K562 (cell line): ENCODE measurements at regions not wholly inside any gene's neighbourhood (a gene's known extent, or its start where the extent isn't known, plus 50 kb on each side); places are given as distances from the start of the nearest gene placed in this dataset.
A peak's percentile ranks its signal among the peaks of the same experiment; 100 is the strongest.

Experiments
- ATAC-seq: fragments of 200-7000 bp; cut with Tn5 transposase; 3 replicates; pipeline ENCODE4 v1.9.1; 2020; ENCODE audit warnings: moderate library complexity
- BruUV-seq: library from RNA; stranded (reverse); fragments of 400-500 nt; replicated peaks from 2 replicates; lab custom pipeline; 2021; lab: Mats Ljungman, UMichigan
- CTCF ChIA-PET: fragments of 300-600 bp; formaldehyde crosslinking; extraction: SDS; loops from one replicate; lab custom pipeline; 2021; ENCODE audit warnings: low intra/inter-chr PET ratio; lab: Yijun Ruan, JAX
- POLR2A ChIA-PET: fragments of 300-600, 350-650 bp; sonication (Branson Sonifier 250); formaldehyde crosslinking; extraction: SDS; loops from one replicate; lab custom pipeline; 2021; ENCODE audit warnings: antibody characterized with exemption, inconsistent platforms; lab: Yijun Ruan, JAX
- DNase-seq, 4 experiments: peaks; one replicate each; pipeline versions ENCODE4 v3.0.0 to v3.0.0-alpha.2; 2011 to 2018; ENCODE audit warnings: low spot score in 3 of 4, mixed read lengths in 3 of 4; ENCODE audit errors: extremely low read depth in 1 of 4
- FAIRE-seq: peaks from 2 replicates; lab custom pipeline; 2011; peaks lifted over from hg19 to GRCh38; lab: Jason Lieb, UNC
- H2AFZ ChIP-seq: 2 replicates; pipeline ENCODE4 v1.6.0; 2011; ENCODE audit warnings: low read depth, low read length, control low read depth, inconsistent platforms
- H3K27ac ChIP-seq: fragments of 200-600 bp; 3 replicates; pipeline ENCODE4 v1.8.0; 2011; ENCODE audit warnings: low read depth, mild to moderate bottlenecking, control low read depth, inconsistent platforms, low read length, moderate library complexity, mixed read lengths; ENCODE audit errors: extremely low read depth
- H3K27me3 ChIP-seq, 2 experiments: fragments of 300-600 bp in 1 of 2; 2 replicates in 1 of 2; 3 replicates in 1 of 2; pipeline versions ENCODE4 v1.6.0 to v1.8.0; 2011; ENCODE audit warnings: inconsistent platforms in 2 of 2, low read length in 2 of 2, mild to moderate bottlenecking in 1 of 2, mixed read lengths in 1 of 2, moderate library complexity in 1 of 2; ENCODE audit not compliant: control insufficient read depth in 2 of 2, insufficient read depth in 2 of 2
- H3K36me3 ChIP-seq: fragments of 300-600 bp; 3 replicates; pipeline ENCODE4 v1.8.0; 2011; ENCODE audit warnings: mild to moderate bottlenecking, low read length, inconsistent platforms; ENCODE audit not compliant: control insufficient read depth, insufficient read depth
- H3K4me1 ChIP-seq, 2 experiments: fragments of 200-600 bp in 1 of 2; replicated peaks in 1 of 2; 2 replicates in 1 of 2; 3 replicates in 1 of 2; pipeline versions ENCODE4 v1.5.1 to v1.8.0; 2011; ENCODE audit warnings: inconsistent platforms in 2 of 2, low read length in 2 of 2, mild to moderate bottlenecking in 1 of 2, mixed read lengths in 1 of 2, moderate library complexity in 1 of 2; ENCODE audit not compliant: control insufficient read depth in 2 of 2, insufficient read depth in 2 of 2
- H3K4me2 ChIP-seq: 2 replicates; pipeline ENCODE4 v1.6.1; 2011; ENCODE audit warnings: low read length, control low read depth, inconsistent platforms, mixed read lengths; ENCODE audit not compliant: insufficient read depth
- H3K4me3 ChIP-seq: fragments of 200-600 bp; sonication (generic), shearing (Covaris generic); 2 replicates; pipeline ENCODE4 v1.5.1; 2016; ENCODE audit warnings: control low read depth, inconsistent platforms
- H3K79me2 ChIP-seq: fragments of 200-600 bp; 3 replicates; pipeline ENCODE4 v1.8.0; 2011; ENCODE audit warnings: low read length, inconsistent platforms; ENCODE audit not compliant: control insufficient read depth, insufficient read depth
- H3K9ac ChIP-seq, 2 experiments: 2 replicates each; pipeline versions ENCODE4 v1.6.0 to v1.6.1; 2011; ENCODE audit warnings: low read depth in 2 of 2, low read length in 2 of 2, control low read depth in 1 of 2, inconsistent platforms in 1 of 2, mild to moderate bottlenecking in 1 of 2, mixed read lengths in 1 of 2; ENCODE audit not compliant: insufficient read depth in 1 of 2
- H3K9me1 ChIP-seq: one replicate; pipeline ENCODE4 v1.6.0; 2011; ENCODE audit warnings: inconsistent platforms, mild to moderate bottlenecking, low read length, moderate library complexity; ENCODE audit not compliant: control insufficient read depth, insufficient read depth
- H3K9me3 ChIP-seq: replicated peaks from 2 replicates; pipeline ENCODE4 v1.5.1; 2011; ENCODE audit warnings: low read depth, low read length, inconsistent platforms; ENCODE audit not compliant: control insufficient read depth, insufficient read depth
- H4K20me1 ChIP-seq: replicated peaks from 2 replicates; pipeline ENCODE4 v1.6.1; 2011; ENCODE audit warnings: low read length, inconsistent platforms, mixed read lengths; ENCODE audit not compliant: control insufficient read depth, insufficient read depth
- ARID2 ChIP-seq: fragments of 450-650 bp; IDR thresholded peaks from 2 replicates; pipeline ENCODE4 v1.6.1; 2017; ENCODE audit warnings: antibody characterized with exemption, mild to moderate bottlenecking
- ARID3A ChIP-seq: IDR thresholded peaks from 2 replicates; pipeline ENCODE4 v1.6.1; 2012; ENCODE audit warnings: low read depth, low read length, improper control_type of control experiment, borderline replicate concordance
- BRF1 ChIP-seq: IDR thresholded peaks from 3 replicates; pipeline ENCODE4 v1.6.1; 2011; ENCODE audit warnings: borderline replicate concordance, mild to moderate bottlenecking; ENCODE audit not compliant: insufficient read length; ENCODE audit errors: extremely low read depth
- ETS2 ChIP-seq: IDR thresholded peaks from 2 replicates; pipeline ENCODE4 v1.6.1; 2016; ENCODE audit warnings: borderline replicate concordance, missing genetic modification characterization, mild to moderate bottlenecking, moderate library complexity, missing compliant biosample characterization; ENCODE audit not compliant: poor library complexity, severe bottlenecking
- MYNN ChIP-seq, 2 experiments: sonication (generic); formaldehyde crosslinking in 1 of 2; IDR thresholded peaks; 2 replicates each; pipeline versions ENCODE4 v1.5.0 to v1.6.1; 2016 to 2020; ENCODE audit warnings: antibody characterized with exemption in 1 of 2, missing genetic modification reagents in 1 of 2
- SPI1 ChIP-seq: IDR thresholded peaks from 2 replicates; pipeline ENCODE4 v1.6.1; 2011; ENCODE audit warnings: low read depth, low read length, control low read depth, borderline replicate concordance
- WGBS: fragments of 100-300 bp; shearing (Covaris generic); methylation state at CpG from one replicate; pipeline ENCODE4 v1.1.6; 2016; ENCODE audit warnings: low coverage, mixed read lengths; ENCODE audit not compliant: insufficient coverage; ENCODE audit errors: missing lambda C conversion rate; 5-methylcytosine and 5-hydroxymethylcytosine counted together
- in situ Hi-C: fragments of 300-500 bp; cut with MboI; formaldehyde crosslinking; loops from 4 replicates; pipeline ENCODE4 v1.15.0; 2018; ENCODE audit warnings: inconsistent platforms, mixed read lengths
- intact Hi-C: fragments of 100-400 bp; cut with micrococcal nuclease; formaldehyde crosslinking; loops from 2 replicates; pipeline ENCODE4 v1.14.2; 2022

- TF ChIP-seq MYNN (IDR thresholded peaks at IDR 0.05) (no peak), MYNN (CRISPR knock-in tag; IDR thresholded peaks at IDR 0.05) (no peak)
These were observed 186.6 kb downstream of the C1D start (continued) for GRCh38 chr2:67876176-67876575.

- Histone ChIP-seq H3K9me3 (no peaks in the 10 kb centered on the region), H3K9ac (no peak overlapping the region), H3K27me3 (no peaks in the 10 kb centered on the region), H2AFZ (no peak overlapping the region), H3K36me3 (no peaks in the 10 kb centered on the region), H3K79me2 (no peaks in the 10 kb centered on the region), H4K20me1 (no peaks in the 10 kb centered on the region), H3K27ac (no peak overlapping the region), H3K4me3 (no peak overlapping the region), H3K4me1 (no peaks in the 10 kb centered on the region), H3K4me2 (no peak overlapping the region), H3K9me1 (no peaks in the 10 kb centered on the region)
- WGBS = 0% methylated on average over 2 of the region's 3 CpGs
- intact Hi-C loops = no loop called here
- ChIA-PET CTCF (no interaction called here), POLR2A (no interaction called here)
- FAIRE-seq (no peak), DNase-seq (no peak), ATAC-seq (no peak)
- BruUV-seq = no TSS peak
- in situ Hi-C loops = no loop called here
- no peak for TF ChIP-seq ARID3A
- no peak for TF ChIP-seq ARID2
- TF ChIP-seq SPI1 = 0 out of 2 replicates have a peak, but pooled peaks have one; percentile 4
- no peak for TF ChIP-seq BRF1
- TF ChIP-seq ETS2 (tag) = no peak
These were observed 185.5 kb downstream of the C1D start for GRCh38 chr2:67877301-67877700.
